NCI-H2227 treated with DMSO at 0.1 percent for 48 hours (cell line): ENCODE measurements at regions not wholly inside any gene's neighbourhood (a gene's known extent, or its start where the extent isn't known, plus 50 kb on each side); places are given as distances from the start of the nearest gene placed in this dataset.

Experiments used
- DNase-seq: peaks from one replicate; lab custom pipeline; 2025; lab: John Stamatoyannopoulos, UW

DNA sequence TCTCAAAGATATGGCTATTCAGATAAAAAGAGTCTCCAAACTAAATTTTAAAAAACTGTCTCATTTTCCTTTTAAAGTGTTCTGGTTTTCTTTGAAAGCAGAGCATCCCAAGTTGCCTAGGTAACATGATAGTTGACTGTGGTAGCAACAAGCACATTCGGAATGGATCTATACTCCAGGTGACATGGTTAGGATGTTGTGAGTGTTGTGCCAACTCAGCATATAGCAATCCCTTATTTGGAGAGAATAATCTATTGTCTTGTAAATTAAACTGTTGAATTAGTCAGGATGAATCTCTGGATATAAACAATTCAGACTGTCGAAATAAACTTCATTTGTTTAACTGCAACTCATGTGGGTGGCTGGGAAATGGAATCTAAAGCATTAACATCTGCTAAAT lies 418.6 kb downstream of the TUSC7 start:
- no peak for DNase-seq

DNA sequence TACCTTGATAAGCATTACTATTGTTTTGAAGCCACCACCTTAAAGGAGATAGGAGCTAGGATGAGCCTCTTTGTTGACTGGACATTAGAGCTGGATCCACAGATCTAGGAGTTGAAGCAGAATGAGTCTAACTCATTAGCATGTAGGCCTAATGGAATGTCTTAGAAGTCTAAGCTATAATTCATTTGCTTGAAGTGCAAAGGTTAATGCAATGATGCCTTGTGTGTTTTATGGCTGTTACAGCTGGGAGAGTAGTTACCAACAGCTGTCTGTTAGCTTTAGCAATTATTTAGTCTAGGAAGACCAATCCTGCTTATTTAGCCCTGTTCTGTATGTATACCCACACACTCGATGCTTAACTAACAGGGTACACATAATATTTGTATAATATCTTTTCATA lies 419.3 kb downstream of the TUSC7 start:
- DNase-seq: no peak

DNA sequence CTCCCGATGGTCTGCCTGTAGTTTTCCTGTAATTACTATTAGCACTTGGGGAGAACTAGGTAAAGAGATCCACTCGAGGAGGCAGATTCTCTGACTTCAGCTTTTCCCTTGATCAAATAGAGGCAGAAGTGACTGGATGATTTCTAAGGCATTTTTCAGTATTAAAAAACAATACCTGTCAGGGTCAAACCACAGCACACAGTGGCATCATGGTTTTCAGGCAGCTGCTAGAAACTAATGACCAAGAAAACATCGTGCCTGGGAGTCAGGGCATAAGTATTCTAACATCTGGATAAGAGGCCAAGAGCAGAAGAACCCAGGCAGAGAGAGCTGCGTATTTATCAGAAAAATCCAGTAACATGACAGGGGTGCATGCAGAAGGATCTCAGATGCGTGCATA lies 419.9 kb downstream of the TUSC7 start:
- DNase-seq: no peak

DNA sequence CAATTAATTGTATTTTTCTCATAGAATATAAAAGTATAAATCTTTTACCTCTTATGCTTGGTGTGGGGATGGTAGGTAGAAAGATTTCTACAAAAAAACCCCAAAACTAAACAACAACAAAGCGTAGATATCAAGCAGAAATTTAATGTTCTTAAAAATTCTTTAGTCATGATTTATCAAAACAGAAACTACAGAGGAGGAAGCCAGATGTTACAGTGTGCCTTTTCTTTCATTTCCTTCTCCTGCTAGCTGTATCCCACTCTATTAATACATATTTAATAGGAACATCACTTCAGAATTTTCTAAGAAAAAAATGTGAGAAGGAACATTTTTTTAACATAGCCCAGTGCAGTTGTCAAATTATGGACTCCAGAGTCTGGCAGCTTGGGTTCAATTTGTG lies 420.6 kb downstream of the TUSC7 start:
- DNase-seq: no peak

DNA sequence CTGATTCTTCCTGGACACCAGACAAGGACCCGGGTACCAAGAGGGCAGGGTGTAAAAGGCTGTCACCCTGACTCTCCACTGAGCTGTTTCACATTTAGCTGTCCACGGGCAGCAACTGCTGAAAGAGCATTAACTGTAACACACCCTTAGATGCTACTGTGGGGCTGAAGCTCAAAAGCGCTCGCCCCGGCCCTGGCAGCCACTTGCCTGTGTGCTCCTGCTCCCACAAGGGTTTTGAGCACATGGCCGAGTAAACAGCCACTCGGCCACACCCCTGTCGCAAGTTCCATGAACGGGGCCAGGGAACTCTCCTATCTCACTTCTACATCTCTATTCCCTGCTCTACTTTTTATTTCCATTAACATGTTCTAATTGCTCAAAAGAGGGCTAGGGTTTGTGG lies 421.7 kb downstream of the TUSC7 start:
- no peak for DNase-seq

DNA sequence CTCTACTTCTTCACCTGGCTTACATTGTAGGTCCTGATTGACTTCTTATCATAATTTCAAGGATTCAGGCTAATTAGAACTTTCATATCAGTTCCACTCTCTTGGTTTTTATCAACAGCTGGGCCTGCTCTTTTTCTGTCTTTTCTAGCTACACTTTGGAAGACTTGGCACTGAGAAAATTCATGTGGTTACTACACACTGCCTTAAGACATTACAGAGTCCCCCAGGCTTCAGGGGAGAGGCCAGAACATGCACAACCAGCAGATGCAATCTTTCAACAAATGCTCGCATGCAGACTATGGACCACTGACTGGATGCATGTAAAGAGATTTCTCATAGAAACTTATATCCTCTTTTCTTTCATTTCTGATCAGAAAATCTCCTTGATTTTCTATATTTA lies 423.5 kb downstream of the TUSC7 start:
- DNase-seq: no peak

DNA sequence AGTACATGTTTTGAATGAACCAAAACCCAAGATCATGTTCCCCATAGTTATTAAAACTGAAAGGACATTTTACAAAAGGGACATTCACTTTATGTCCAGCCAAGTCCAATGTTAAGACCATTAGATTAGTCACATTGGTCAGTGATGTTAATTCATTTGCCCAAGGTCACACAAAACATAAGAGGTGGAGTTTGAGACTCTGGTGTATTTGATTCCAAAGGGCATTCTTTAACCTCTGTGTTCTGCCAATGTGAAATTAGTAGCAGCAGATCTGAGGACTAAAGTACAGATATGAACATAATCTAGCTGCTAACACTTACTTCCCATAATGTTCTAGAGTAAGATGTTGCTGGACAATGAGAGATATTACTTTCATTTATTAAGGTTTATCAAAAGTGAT lies 425.6 kb downstream of the TUSC7 start:
- DNase-seq: no peak

DNA sequence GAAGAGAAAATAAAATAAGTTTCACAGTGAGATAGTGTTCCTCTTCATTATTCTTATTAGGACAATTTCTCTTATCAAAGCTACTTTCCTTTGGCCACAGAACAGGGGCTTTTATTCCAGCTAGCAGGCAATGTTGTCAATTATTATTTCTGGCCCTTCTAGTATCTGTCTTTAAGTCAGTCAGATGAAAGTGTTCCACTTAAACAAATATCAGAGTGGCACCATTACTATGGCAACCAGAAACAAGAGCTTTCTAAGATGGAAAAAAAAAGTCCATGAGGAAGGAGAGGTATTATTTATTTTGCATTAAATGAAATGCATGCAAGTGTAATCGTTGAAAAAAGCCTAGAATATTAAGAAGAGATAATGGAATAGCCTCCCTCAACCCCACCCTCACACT lies 426.4 kb downstream of the TUSC7 start:
- DNase-seq: no peak

DNA sequence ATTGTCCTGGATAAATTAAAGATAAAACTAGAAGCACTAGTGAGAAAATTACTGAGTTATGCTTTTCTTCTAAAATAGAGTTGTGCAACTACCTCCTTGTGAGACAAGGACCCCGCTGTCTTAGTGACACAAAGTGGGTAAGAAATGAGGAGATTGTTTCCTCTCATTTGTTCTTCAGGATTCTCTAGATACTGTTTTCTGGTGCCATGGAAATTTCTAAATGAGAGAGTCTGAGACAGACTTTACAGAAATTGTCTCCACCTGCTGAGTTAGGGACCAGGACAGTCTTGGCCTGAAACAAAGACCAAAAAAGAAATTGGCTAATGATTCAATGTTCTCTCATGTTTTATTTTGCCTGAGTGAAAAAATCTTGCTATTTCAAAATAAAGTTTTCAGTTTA lies 427.5 kb downstream of the TUSC7 start:
- DNase-seq: no peak

DNA sequence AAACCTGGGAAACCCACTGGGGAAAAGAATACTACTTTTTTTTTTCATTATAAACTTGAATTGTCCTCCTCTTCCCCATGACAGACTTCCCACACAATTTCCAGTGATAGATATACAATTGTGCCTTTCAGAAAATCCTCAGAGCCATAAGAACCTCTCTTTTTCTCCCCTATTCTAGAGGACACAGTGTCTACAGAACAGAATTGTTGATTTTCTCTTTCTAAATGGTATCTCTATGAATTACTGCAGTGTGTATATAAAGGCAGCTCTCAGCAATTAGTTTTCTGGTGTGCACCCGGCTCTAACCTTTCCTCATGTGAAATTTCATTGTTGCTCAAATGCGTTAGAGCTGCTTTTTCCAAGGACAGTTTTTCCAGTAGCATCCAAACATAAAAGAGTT lies 430.1 kb downstream of the TUSC7 start:
- DNase-seq: no peak

DNA sequence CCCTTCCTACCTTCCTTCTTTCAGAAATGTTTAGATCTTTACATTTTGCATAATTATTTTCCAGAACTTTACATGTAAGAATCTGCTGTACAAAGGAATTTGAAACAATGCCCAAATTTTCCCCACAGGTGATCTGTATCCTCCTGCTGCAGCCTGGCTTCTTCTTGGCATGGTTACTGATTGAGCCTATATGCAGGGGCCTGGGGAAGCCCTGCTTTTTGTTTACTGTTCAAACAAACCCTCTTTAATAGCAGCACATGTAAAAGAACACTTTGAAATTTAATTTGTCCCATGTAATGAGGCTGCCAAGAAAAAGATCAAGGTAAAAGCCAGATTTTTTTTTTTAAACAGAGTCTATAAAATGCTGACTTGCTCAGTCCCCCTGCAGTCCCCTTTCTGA lies 432.2 kb downstream of the TUSC7 start:
- DNase-seq: no peak

DNA sequence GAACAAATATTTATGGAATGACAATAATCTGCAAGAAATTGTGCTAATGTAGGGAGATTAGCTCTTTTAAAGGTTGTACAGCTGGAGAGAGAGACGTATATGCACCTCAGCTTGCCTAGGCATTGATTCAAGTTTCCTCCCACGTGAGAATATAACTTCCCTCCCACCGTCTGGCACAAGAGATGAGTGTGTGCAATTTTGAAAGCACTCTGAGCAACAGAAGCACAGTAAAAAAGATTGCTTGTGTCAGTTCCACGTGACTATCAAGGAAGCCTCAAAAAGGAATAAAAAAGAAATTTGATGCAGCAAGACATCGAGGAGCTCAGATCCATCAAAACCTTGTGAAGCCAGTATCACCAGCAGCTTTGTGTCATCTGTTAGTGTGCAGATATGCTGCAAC lies 435.3 kb downstream of the TUSC7 start:
- no peak for DNase-seq

DNA sequence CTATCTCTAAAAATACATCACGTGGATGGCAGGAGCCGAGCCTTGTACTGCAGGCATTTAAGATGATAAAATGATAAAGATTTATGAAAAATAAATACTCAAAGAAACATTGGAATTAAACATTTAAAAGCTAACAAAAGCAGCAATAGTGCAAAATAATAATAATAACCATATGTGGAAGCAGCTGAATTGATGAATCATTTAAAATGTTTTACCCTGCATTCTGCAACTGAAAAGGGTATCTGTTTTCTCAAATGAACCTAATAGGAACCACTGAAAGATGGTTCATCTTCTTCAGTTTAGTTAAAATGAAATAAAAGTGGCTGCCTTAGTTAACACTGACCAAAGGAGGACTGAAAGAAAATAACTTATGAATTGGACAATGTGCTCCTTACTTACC lies 436.1 kb downstream of the TUSC7 start:
- no peak for DNase-seq

DNA sequence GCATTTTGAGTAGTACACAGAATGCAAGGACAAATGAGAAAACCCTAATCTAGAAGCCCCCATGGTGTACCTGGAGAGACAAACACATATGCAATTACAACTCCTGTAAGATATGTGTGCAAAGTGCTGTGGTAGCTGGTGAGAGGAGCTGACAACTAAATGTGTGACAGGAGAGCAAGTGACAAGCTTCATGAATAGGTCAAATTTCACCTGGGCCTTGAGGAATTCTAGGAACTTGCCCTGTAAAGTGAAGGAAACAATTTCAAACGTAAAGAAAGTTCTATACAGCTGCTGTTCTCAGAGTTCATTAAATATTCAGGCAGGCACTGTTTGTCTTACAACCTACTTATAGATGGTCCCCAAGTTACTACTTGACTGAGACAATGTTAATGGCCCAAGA lies 437.0 kb downstream of the TUSC7 start:
- DNase-seq: no peak

DNA sequence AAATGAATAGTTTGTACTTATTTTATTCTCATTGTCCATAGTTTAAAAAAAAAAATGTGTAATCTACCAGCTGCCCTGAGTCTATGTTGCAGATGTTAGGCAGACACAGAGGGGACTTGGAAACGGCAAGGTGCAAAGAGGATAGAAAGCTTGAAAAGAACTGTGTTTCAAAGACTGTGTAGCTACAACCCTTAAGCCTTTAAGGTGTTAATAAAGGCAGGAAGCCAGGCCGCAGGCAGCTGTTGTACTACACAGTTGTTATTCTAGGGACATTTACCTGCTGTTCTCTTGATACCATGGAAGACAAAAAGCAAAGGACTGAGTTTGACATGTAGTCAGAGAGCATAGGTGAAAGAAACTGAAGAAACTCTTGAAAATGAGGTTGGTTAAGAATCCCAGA lies 440.0 kb downstream of the TUSC7 start:
- no peak for DNase-seq

DNA sequence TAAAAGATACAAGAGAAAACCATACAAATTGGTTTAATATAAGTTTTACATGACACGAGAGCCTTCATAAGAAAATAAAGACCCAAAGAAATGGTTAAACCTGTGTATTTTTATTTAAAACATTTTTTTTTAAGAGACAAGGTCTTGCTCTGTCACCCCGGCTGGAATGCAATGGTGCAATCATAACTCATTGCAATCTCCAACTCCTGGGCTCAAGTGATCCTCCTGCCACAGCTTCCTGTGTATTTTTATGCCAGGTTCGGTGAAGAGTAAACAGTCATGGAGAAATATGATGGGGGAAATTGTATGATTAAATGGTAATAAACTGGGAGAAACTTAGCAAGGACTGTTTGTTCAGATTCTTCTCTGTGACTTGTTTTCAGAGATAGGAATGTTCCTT lies 441.0 kb downstream of the TUSC7 start:
- DNase-seq: no peak

DNA sequence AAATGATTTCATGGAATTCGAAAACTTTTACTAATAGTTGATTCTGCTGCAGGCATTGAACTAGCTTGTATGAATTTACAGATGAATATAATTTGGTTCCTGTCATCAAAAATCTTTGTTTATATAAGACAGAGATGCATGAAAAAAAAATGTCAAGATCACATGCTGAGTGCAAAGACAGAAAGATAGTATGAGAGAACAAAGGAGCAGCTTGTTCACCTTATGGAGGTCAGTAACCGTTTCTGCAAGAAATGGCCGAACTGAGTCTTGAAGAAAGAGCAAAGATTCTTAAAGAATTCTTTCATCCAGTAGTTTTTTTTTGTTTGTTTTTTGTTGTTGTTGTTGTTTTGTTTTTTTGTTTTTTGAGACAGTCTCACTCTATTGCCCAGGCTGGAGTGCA lies 450.6 kb downstream of the TUSC7 start:
- DNase-seq: no peak

DNA sequence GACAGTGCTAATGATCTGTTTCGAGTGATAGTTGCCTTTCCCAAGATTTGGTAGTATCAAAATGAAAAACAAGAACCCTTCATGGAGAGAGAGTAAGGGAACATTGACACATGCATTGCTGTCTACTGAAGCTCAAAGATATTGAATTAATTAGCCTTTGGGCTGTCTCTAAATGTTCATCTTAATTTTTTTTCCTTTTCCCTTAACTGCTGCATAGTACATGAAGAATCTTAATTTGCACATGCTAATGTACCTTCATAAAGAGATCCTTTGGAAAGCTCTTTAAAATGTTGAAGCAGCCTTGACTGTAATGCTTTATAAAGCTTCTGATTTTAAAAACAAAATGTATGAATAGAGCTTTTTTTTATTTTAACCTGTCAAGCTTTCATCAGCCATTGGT lies 452.2 kb downstream of the TUSC7 start:
- no peak for DNase-seq

DNA sequence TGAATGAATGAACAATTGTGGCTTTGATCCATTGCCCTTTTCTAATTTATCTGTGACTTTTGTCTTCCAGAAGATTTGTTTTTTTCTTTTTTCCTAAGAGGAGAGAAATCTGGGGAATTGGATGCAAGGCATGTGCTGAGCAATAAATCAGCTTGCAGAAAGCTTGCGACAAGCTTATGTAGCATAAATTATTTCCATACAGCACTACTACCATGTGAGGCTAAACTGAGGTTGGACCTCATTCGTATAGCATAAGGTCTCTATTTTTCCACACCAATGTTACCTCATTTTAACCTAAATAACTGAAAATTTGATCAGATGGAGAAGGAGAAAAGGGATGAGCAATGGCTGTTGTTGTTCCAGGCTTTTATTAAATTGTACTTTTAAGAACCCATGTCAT lies 455.6 kb downstream of the TUSC7 start:
- no peak for DNase-seq

DNA sequence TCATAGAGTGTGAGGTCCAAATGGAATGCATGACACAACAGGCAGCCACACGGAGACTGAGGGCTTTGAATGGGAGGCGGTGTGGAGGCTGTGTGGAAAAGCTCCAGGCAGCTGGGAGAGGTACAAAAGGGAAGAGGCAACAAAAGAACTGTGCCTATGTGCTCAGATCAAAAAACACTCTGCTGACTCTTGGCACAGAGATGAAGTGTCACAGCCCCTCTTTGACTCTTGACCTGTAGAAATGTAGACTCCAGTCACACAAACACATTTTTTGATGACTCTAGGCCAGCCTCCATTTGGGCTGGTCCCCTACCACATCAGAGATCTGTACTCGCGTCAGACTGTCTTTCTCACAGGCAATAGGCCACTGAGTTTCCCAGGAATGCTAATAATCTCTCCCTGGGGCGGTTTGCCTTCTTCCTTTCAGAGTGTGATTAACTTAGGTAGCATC lies 456.0 kb downstream of the TUSC7 start:
- no peak for DNase-seq

DNA sequence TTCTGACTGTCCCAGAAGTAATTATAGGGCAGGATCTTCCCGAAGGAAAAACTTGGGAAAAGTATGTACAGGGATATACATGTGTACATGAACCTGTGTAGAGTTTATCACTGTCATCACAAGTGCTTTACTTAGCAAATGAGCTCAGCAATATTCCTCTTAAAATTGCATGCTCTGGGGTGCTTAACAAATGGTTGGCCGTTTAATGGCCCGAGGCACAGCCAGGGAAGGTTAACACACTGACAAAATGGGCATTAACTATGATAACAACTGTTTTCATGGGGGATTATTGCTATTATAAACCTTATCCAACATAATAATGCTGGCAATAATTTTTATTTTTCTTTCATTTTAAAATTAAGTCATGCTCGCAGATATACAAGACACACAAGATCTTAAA lies 459.3 kb downstream of the TUSC7 start:
- no peak for DNase-seq

DNA sequence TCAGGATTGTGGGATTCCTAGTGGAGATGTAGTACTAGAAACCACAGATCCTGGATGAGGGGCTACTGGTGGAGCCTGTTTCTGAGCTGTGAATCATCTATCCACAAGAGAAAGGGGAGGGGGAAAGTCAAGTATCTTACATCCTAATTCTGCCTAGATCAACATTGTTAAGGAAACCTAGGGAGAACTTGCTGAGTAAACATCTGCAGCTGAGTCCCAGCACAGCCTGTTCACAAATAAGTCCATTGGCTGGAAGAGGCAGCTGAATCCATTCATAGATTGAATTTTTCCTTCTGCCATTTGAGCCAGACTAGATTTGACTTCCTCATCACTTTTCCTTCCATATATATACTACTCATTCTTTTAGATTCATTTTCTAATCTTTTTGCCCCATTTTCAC lies 460.5 kb downstream of the TUSC7 start:
- no peak for DNase-seq

DNA sequence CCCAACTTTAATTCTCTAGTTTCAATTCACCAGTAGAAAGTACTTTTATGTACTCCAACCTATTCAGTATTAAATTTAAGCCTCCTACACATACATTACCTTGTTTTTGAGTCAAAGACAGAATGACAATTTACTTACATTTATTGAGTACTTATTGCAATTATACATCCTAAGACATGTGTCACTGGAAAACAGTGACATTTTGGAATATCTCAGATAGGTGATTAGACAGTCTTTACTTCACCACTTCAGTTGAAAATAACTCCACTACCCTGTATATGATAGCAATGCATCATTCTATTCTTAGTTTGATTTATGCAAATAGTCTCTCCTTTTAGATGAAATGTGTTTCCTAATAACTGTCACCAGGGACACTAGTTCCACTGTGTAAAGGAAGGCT lies 461.5 kb downstream of the TUSC7 start:
- DNase-seq: no peak

DNA sequence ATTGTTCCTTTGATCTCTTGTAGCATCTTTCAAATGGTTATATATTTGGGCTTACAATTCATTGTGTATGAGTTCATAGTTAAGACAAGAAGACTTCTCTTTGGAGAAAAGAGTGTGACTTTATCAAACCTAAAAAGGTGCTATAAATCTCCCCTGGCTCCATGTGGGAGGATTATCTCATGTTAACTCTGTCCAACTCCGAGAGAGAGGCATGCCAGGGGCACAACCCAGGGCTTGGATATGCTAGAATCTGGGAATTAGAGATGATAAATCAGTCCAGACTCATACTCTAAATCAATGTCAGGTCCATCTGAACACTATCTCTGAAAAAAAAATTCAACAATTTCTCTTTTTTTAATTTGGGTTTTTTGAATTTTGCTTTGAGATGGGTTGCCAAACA lies 462.8 kb downstream of the TUSC7 start:
- DNase-seq: no peak

DNA sequence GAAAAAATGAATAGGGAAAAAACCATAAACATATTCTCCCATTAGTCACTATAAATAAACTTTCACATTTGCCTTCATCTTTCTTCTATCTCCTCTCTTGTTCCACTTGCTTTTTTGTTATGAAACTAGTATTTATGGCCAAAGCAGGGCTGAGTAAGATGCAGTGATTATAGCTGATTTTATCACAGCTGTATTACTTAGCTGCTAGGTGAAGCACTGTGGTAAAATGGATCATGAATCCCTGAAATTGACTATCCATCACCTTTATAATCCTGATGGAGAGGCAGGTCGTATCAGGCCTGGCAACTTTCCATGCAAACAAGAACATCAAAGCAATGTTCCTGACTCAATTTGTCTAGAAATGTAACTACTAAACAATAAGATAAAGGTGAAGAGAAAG lies 471.6 kb downstream of the TUSC7 start:
- DNase-seq: no peak
